CD14-positive monocyte (primary cell): ENCODE measurements at regions not wholly inside any gene's neighbourhood (a gene's known extent, or its start where the extent isn't known, plus 50 kb on each side); places are given as distances from the start of the nearest gene placed in this dataset.

Experiments
- DNase-seq, 3 donors: peaks; one replicate each; pipeline ENCODE4 v3.0.0-alpha.2; 2011 to 2022
- H2AFZ ChIP-seq: 2 replicates; pipeline ENCODE4 v1.6.0; 2012; ENCODE audit warnings: mild to moderate bottlenecking, low read depth, low read length, inconsistent platforms; ENCODE audit not compliant: insufficient read depth, poor library complexity, severe bottlenecking
- H3K27ac ChIP-seq, 2 donors: 1 replicate in 1 of 2; 2 replicates in 1 of 2; pipeline ENCODE4 v1.5.1; 2012 to 2013; ENCODE audit warnings: low read length in 2 of 2, control low read depth in 1 of 2, inconsistent platforms in 1 of 2, low read depth in 1 of 2, mild to moderate bottlenecking in 1 of 2
- H3K27me3 ChIP-seq, 2 donors: one replicate each; pipeline versions ENCODE4 v1.6.0 to v1.6.1; 2011 to 2013; ENCODE audit warnings: low read length in 2 of 2; ENCODE audit not compliant: control insufficient read depth in 2 of 2, insufficient read depth in 2 of 2
- H3K36me3 ChIP-seq, 2 donors: replicated peaks in 1 of 2; 1 replicate in 1 of 2; 2 replicates in 1 of 2; pipeline versions ENCODE4 v1.5.1 to v1.6.1; 2012 to 2013; ENCODE audit warnings: low read length in 2 of 2, control low read depth in 1 of 2, inconsistent platforms in 1 of 2, mild to moderate bottlenecking in 1 of 2; ENCODE audit not compliant: insufficient read depth in 2 of 2, control insufficient read depth in 1 of 2
- H3K4me1 ChIP-seq, 2 donors: 1 replicate in 1 of 2; 2 replicates in 1 of 2; pipeline versions ENCODE4 v1.5.1 to v1.6.1; 2012 to 2013; ENCODE audit warnings: low read length in 2 of 2, control low read depth in 1 of 2, inconsistent platforms in 1 of 2, mild to moderate bottlenecking in 1 of 2, moderate library complexity in 1 of 2; ENCODE audit not compliant: insufficient read depth in 2 of 2, control insufficient read depth in 1 of 2
- H3K4me2 ChIP-seq: replicated peaks from 2 replicates; pipeline ENCODE3; 2012; ENCODE audit warnings: low read length, moderate library complexity, mild to moderate bottlenecking; ENCODE audit not compliant: poor library complexity, severe bottlenecking; ENCODE audit errors: extremely low read depth
- H3K4me3 ChIP-seq, 3 experiments: fragments of 200-600 bp in 1 of 3; sonication (generic) in 1 of 3; replicated peaks in 1 of 3; 1 replicate in 2 of 3; 2 replicates in 1 of 3; pipeline ENCODE4 v1.5.1; 2011 to 2013; ENCODE audit warnings: low read length in 3 of 3, mild to moderate bottlenecking in 3 of 3, control low read depth in 2 of 3, low read depth in 2 of 3, inconsistent platforms in 1 of 3, moderate library complexity in 1 of 3
- H3K79me2 ChIP-seq: 2 replicates; pipeline ENCODE4 v1.6.0; 2012; ENCODE audit warnings: mild to moderate bottlenecking, control low read depth, inconsistent platforms, low read length, moderate library complexity; ENCODE audit not compliant: insufficient read depth
- H3K9ac ChIP-seq: 2 replicates; pipeline ENCODE4 v1.6.0; 2017; ENCODE audit warnings: low read length, mild to moderate bottlenecking; ENCODE audit not compliant: insufficient read depth, poor library complexity, severe bottlenecking
- H3K9me3 ChIP-seq, 2 donors: replicated peaks in 1 of 2; 1 replicate in 1 of 2; 2 replicates in 1 of 2; pipeline versions ENCODE4 v1.5.1 to v1.6.1; 2012 to 2013; ENCODE audit warnings: low read length in 2 of 2, control low read depth in 1 of 2; ENCODE audit not compliant: control insufficient read depth in 1 of 2, insufficient read depth in 1 of 2
- H4K20me1 ChIP-seq: 2 replicates; pipeline ENCODE4 v1.6.0; 2012; ENCODE audit warnings: mild to moderate bottlenecking, low read length, control low read depth, moderate library complexity; ENCODE audit not compliant: insufficient read depth
- H3K27ac Mint-ChIP-seq, 7 donors: one replicate each; pipeline ENCODE4 v1.8.0; 2020; ENCODE audit warnings: mild to moderate bottlenecking in 7 of 7, mixed read lengths in 7 of 7, moderate library complexity in 6 of 7, inconsistent platforms in 2 of 7
- H3K27me3 Mint-ChIP-seq, 3 donors: one replicate each; pipeline ENCODE4 v1.8.0; 2021 to 2022; ENCODE audit warnings: low read depth in 3 of 3, mild to moderate bottlenecking in 3 of 3, mixed read lengths in 3 of 3, moderate library complexity in 3 of 3, inconsistent platforms in 1 of 3
- H3K36me3 Mint-ChIP-seq, 2 donors: one replicate each; pipeline ENCODE4 v1.8.0; 2020; ENCODE audit warnings: mixed read lengths in 2 of 2, inconsistent platforms in 1 of 2, mild to moderate bottlenecking in 1 of 2
- H3K4me1 Mint-ChIP-seq: one replicate; pipeline ENCODE4 v1.8.0; 2020; ENCODE audit warnings: mild to moderate bottlenecking, mixed read lengths
- H3K4me3 Mint-ChIP-seq, 2 donors: one replicate each; pipeline ENCODE4 v1.8.0; 2020; ENCODE audit warnings: mild to moderate bottlenecking in 2 of 2, mixed read lengths in 2 of 2, moderate library complexity in 1 of 2
- H3K9me3 Mint-ChIP-seq, 7 donors: one replicate each; pipeline ENCODE4 v1.8.0; 2020 to 2022; ENCODE audit warnings: mixed read lengths in 7 of 7, mild to moderate bottlenecking in 6 of 7, moderate library complexity in 6 of 7, inconsistent platforms in 2 of 7
- WGBS: methylation state at CpG from one replicate; pipeline ENCODE4 v1.1.5; 2013; ENCODE audit warnings: missing lambda C conversion rate; ENCODE audit not compliant: insufficient coverage; 5-methylcytosine and 5-hydroxymethylcytosine counted together
- intact Hi-C, 2 donors: fragments of 100-400 bp; cut with micrococcal nuclease; formaldehyde crosslinking; loops; one replicate each; pipeline versions ENCODE4 v1.15.0 to v1.15.1; 2023
- TF ChIP-seq, protein P1 (sequence below): fragments of 200-600 bp; IDR thresholded peaks from one replicate; pipeline ENCODE4 v1.8.0; 2022; ENCODE audit warnings: antibody characterized with exemption, mild to moderate bottlenecking

- intact Hi-C loops, result no loop called here
- peaks cover 0 to 1% (median 0%) of the 10 kb centered on the region in 3 donors for H3K27me3 Mint-ChIP-seq
- no peaks in the 10 kb centered on the region for H3K36me3 ChIP-seq
- no peak overlapping the region for H2AFZ ChIP-seq
- H3K4me2 ChIP-seq, result no peak overlapping the region
- no peak for DNase-seq
- H3K9me3 Mint-ChIP-seq, result no peaks in the 10 kb centered on the region
- H3K27ac ChIP-seq, result no peak overlapping the region
- H3K79me2 ChIP-seq, result no peaks in the 10 kb centered on the region
- H3K4me3 Mint-ChIP-seq, result no peak overlapping the region
- H4K20me1 ChIP-seq, result no peaks in the 10 kb centered on the region
- H3K4me1 ChIP-seq, result peaks cover under 1 to 3% of the 10 kb centered on the region in 2 donors
- no peaks in the 10 kb centered on the region for H3K27me3 ChIP-seq
- H3K4me1 Mint-ChIP-seq, result peaks cover 2% of the 10 kb centered on the region
- H3K36me3 Mint-ChIP-seq, result no peaks in the 10 kb centered on the region
- H3K4me3 ChIP-seq, result no peak overlapping the region
- TF ChIP-seq, protein P1, sequence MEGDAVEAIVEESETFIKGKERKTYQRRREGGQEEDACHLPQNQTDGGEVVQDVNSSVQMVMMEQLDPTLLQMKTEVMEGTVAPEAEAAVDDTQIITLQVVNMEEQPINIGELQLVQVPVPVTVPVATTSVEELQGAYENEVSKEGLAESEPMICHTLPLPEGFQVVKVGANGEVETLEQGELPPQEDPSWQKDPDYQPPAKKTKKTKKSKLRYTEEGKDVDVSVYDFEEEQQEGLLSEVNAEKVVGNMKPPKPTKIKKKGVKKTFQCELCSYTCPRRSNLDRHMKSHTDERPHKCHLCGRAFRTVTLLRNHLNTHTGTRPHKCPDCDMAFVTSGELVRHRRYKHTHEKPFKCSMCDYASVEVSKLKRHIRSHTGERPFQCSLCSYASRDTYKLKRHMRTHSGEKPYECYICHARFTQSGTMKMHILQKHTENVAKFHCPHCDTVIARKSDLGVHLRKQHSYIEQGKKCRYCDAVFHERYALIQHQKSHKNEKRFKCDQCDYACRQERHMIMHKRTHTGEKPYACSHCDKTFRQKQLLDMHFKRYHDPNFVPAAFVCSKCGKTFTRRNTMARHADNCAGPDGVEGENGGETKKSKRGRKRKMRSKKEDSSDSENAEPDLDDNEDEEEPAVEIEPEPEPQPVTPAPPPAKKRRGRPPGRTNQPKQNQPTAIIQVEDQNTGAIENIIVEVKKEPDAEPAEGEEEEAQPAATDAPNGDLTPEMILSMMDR, result no peak
- H3K9me3 ChIP-seq, result no peaks in the 10 kb centered on the region
- no peak overlapping the region for H3K9ac ChIP-seq
- no peak overlapping the region for H3K27ac Mint-ChIP-seq
Observed at GRCh38 chr6:149218471-149218870, 99.0 kb upstream of the TAB2 start.

DNA sequence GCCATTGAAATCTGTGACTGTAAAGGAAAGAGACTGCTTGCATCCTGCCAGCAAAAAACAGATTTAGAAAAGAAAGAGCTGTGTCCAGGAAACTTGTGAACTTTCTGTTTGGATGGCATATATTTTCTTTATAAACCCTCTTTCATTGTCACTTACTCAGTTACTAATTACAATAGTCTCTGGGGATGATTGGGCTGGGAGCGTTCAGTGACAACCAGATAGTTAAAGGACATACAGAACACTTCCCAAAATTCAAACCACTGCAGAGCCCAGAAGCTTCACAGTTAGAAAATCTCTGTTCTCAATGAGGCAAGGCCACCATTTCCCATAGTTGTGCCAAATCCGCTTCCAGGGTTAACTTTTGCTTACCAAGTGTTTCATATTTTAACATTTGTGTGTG lies 98.6 kb upstream of the TAB2 start:
- H3K27me3 Mint-ChIP-seq, result peaks cover 0 to 1% (median 0%) of the 10 kb centered on the region in 3 donors
- H3K79me2 ChIP-seq, result no peaks in the 10 kb centered on the region
- intact Hi-C loops, result no loop called here

More for the DNA sequence above, 98.6 kb upstream of the TAB2 start:
- no peaks in the 10 kb centered on the region for H3K9me3 Mint-ChIP-seq
- Histone ChIP-seq H3K27ac (no peak overlapping the region), H3K4me1 (no peaks in the 10 kb centered on the region), H2AFZ (no peak overlapping the region), H3K4me2 (no peak overlapping the region), H3K4me3 (no peak overlapping the region), H3K36me3 (no peaks in the 10 kb centered on the region), H4K20me1 (no peaks in the 10 kb centered on the region), H3K9ac (no peak overlapping the region), H3K9me3 (no peaks in the 10 kb centered on the region), H3K27me3 (no peaks in the 10 kb centered on the region)
- H3K4me3 Mint-ChIP-seq, result no peak overlapping the region
- TF ChIP-seq, protein P1, result no peak
- no peak overlapping the region for H3K27ac Mint-ChIP-seq
- no CpG with 5 or more reads among the region's 2 CpGs for WGBS
- H3K36me3 Mint-ChIP-seq, result no peaks in the 10 kb centered on the region
- no peak for DNase-seq
- H3K4me1 Mint-ChIP-seq, result peaks cover 2% of the 10 kb centered on the region
